HepG2 (cell line): ENCODE measurements at regions not wholly inside any gene's neighbourhood (a gene's known extent, or its start where the extent isn't known, plus 50 kb on each side); places are given as distances from the start of the nearest gene placed in this dataset.

ENCODE experiments used
- ATAC-seq: fragments of 200-7000 bp; cut with Tn5 transposase; 3 replicates; pipeline ENCODE4 v1.9.1; 2020; ENCODE audit warnings: mild to moderate bottlenecking, moderate library complexity
- BruUV-seq: library from RNA; stranded (reverse); fragments of 400-500 nt; replicated peaks from 2 replicates; lab custom pipeline; 2021; lab: Mats Ljungman, UMichigan
- CTCF ChIA-PET: fragments of 300-600 bp; formaldehyde crosslinking; extraction: SDS; loops from one replicate; lab custom pipeline; 2021; ENCODE audit warnings: low total read pairs, inconsistent platforms, low intra/inter-chr PET ratio; lab: Yijun Ruan, JAX
- POLR2A ChIA-PET: fragments of 350-600 bp; sonication (Branson Sonifier 250); formaldehyde crosslinking; loops from one replicate; lab custom pipeline; 2020; ENCODE audit warnings: antibody characterized with exemption, inconsistent platforms; lab: Yijun Ruan, JAX
- DNase-seq: peaks from one replicate; pipeline ENCODE4 v3.0.0-alpha.2; 2015; ENCODE audit warnings: low spot score
- FAIRE-seq: peaks from 3 replicates; lab custom pipeline; 2011; peaks lifted over from hg19 to GRCh38; lab: Jason Lieb, UNC
- H2AFZ ChIP-seq: one replicate; pipeline ENCODE4 v1.6.1; 2011; ENCODE audit warnings: low read length, inconsistent platforms
- H3K27ac ChIP-seq: fragments of 300-600 bp; 3 replicates; pipeline ENCODE4 v1.8.0; 2011; ENCODE audit warnings: mixed run types, mild to moderate bottlenecking, mixed read lengths, low read length, inconsistent platforms; ENCODE audit not compliant: insufficient read depth; ENCODE audit errors: extremely low read length
- H3K27me3 ChIP-seq, 2 experiments: fragments of 200-600 bp in 1 of 2; 2 replicates in 1 of 2; 3 replicates in 1 of 2; pipeline versions ENCODE4 v1.6.0 to v1.8.0; 2011; ENCODE audit warnings: low read length in 2 of 2, mild to moderate bottlenecking in 2 of 2, moderate library complexity in 2 of 2, inconsistent platforms in 1 of 2; ENCODE audit not compliant: insufficient read depth in 2 of 2, control insufficient read depth in 1 of 2
- H3K36me3 ChIP-seq, 2 experiments: fragments of 200-600 bp in 1 of 2; replicated peaks in 1 of 2; 2 replicates in 1 of 2; 3 replicates in 1 of 2; pipeline versions ENCODE4 v1.5.1 to v1.8.0; 2011; ENCODE audit warnings: low read length in 2 of 2, inconsistent platforms in 1 of 2; ENCODE audit not compliant: insufficient read depth in 2 of 2, control insufficient read depth in 1 of 2
- H3K4me1 ChIP-seq: 2 replicates; pipeline ENCODE4 v1.5.1; 2012; ENCODE audit warnings: low read length, inconsistent platforms; ENCODE audit not compliant: insufficient read depth
- H3K4me2 ChIP-seq: 2 replicates; pipeline ENCODE4 v1.6.0; 2011; ENCODE audit warnings: low read depth, low read length, inconsistent platforms
- H3K4me3 ChIP-seq, 3 experiments: fragments of 200-600 bp in 1 of 3; sonication (generic), shearing (Covaris generic) in 1 of 3; replicated peaks in 1 of 3; 2 replicates each; pipeline ENCODE4 v1.5.1; 2011 to 2016; ENCODE audit warnings: low read length in 3 of 3, inconsistent platforms in 2 of 3, low read depth in 2 of 3, mild to moderate bottlenecking in 2 of 3, control low read depth in 1 of 3, mixed read lengths in 1 of 3; ENCODE audit not compliant: insufficient read depth in 1 of 3
- H3K79me2 ChIP-seq: one replicate; pipeline ENCODE4 v1.6.1; 2011; ENCODE audit warnings: low read length, inconsistent platforms; ENCODE audit not compliant: insufficient read depth
- H3K9ac ChIP-seq: 2 replicates; pipeline ENCODE4 v1.6.0; 2011; ENCODE audit warnings: mild to moderate bottlenecking, low read depth, low read length, inconsistent platforms; ENCODE audit not compliant: insufficient read depth
- H3K9me3 ChIP-seq: 2 replicates; pipeline ENCODE4 v1.5.1; 2012; ENCODE audit warnings: mild to moderate bottlenecking, low read length
- H4K20me1 ChIP-seq: 2 replicates; pipeline ENCODE4 v1.6.0; 2011; ENCODE audit warnings: inconsistent platforms, mild to moderate bottlenecking, low read length, moderate library complexity; ENCODE audit not compliant: insufficient read depth
- FOXK1 ChIP-seq: sonication (generic); formaldehyde crosslinking; IDR thresholded peaks from 2 replicates; pipeline ENCODE4 v1.4.0; 2020; ENCODE audit warnings: low read depth, missing genetic modification reagents, borderline replicate concordance
- HMG20B ChIP-seq: conservative IDR thresholded peaks from 2 replicates; pipeline ENCODE4 v1.6.1; 2016; ENCODE audit warnings: missing genetic modification reagents, missing compliant biosample characterization
- HNF4A ChIP-seq: sonication (generic); formaldehyde crosslinking; IDR thresholded peaks from 2 replicates; pipeline ENCODE4 v1.4.0; 2020; ENCODE audit warnings: missing genetic modification reagents
- IKZF1 ChIP-seq: fragments of 450-650 bp; IDR thresholded peaks from 2 replicates; pipeline ENCODE4 v1.7.1; 2016
- KLF12 ChIP-seq: sonication (generic); formaldehyde crosslinking; IDR thresholded peaks from 2 replicates; pipeline ENCODE4 v1.4.0; 2020; ENCODE audit warnings: missing genetic modification reagents, borderline replicate concordance
- MATR3 ChIP-seq: sonication (generic); formaldehyde crosslinking; IDR thresholded peaks from 2 replicates; pipeline ENCODE4 v1.4.0; 2020; ENCODE audit warnings: missing genetic modification reagents
- MAX ChIP-seq: IDR thresholded peaks from 2 replicates; pipeline ENCODE4 v1.6.1; 2012; ENCODE audit warnings: inconsistent platforms
- ZNF318 ChIP-seq: sonication (generic); formaldehyde crosslinking; IDR thresholded peaks from 2 replicates; pipeline ENCODE4 v1.4.0; 2020; ENCODE audit warnings: mild to moderate bottlenecking, missing genetic modification reagents
- ZNF350 ChIP-seq: sonication (generic); formaldehyde crosslinking; IDR thresholded peaks from 2 replicates; pipeline ENCODE4 v1.4.0; 2020; ENCODE audit warnings: mild to moderate bottlenecking, low read depth, missing genetic modification reagents, borderline replicate concordance
- ZUFSP ChIP-seq: sonication (generic); formaldehyde crosslinking; IDR thresholded peaks from 2 replicates; pipeline ENCODE4 v1.9.0; 2021; ENCODE audit warnings: missing genetic modification reagents, mild to moderate bottlenecking, borderline replicate concordance
- ZXDC ChIP-seq: sonication (generic); formaldehyde crosslinking; IDR thresholded peaks from 2 replicates; pipeline ENCODE4 v1.5.0; 2020; ENCODE audit warnings: mild to moderate bottlenecking, missing genetic modification reagents
- WGBS: methylation state at CpG from one replicate; pipeline ENCODE4 v1.1.6; 2017; ENCODE audit warnings: low lambda C conversion rate; 5-methylcytosine and 5-hydroxymethylcytosine counted together
- in situ Hi-C: cut with HindIII; loops from 2 replicates; pipeline ENCODE4 v1.10.0; 2017; ENCODE audit warnings: low pct_unique_long_range_greater_than_20kb; ENCODE audit not compliant: extremely low pct_ligation_motif_present
- intact Hi-C: fragments of 100-400 bp; cut with micrococcal nuclease; formaldehyde crosslinking; loops from one replicate; pipeline ENCODE4 v1.10.0; 2022; ENCODE audit not compliant: unreplicated experiment

GRCh38 chr3:170660139-170660538 is 74.3 kb upstream of the SLC7A14 start:
- FAIRE-seq (no peak), ATAC-seq (no peak), DNase-seq (no peak)
- ChIA-PET POLR2A (no interaction called here), CTCF (no interaction called here)
- Histone ChIP-seq H2AFZ (no peak overlapping the region), H3K9me3 (no peaks in the 10 kb centered on the region), H4K20me1 (no peaks in the 10 kb centered on the region), H3K36me3 (no peaks in the 10 kb centered on the region), H3K4me1 (no peaks in the 10 kb centered on the region), H3K4me2 (no peak overlapping the region), H3K27me3 (no peaks in the 10 kb centered on the region), H3K79me2 (no peaks in the 10 kb centered on the region), H3K4me3 (no peak overlapping the region), H3K9ac (no peak overlapping the region), H3K27ac (no peak overlapping the region)
- in situ Hi-C loops: no loop called here
- TF ChIP-seq MATR3 (CRISPR knock-in tag) (no peak), HMG20B (CRISPR knock-in tag) (no peak), FOXK1 (CRISPR knock-in tag) (no peak), KLF12 (no peak), ZNF350 (CRISPR knock-in tag) (no peak), IKZF1 (no peak), MAX (no peak), ZNF318 (CRISPR knock-in tag) (no peak), ZUFSP (CRISPR knock-in tag) (no peak), ZXDC (CRISPR knock-in tag) (no peak), HNF4A (no peak)
- 10% methylated on average over 5 of the region's 5 CpGs for WGBS
- intact Hi-C loops: no loop called here
- no TSS peak for BruUV-seq
